Activated T-cell treated with anti-CD3 and anti-CD28 coated beads, Interleukin-2, amount 50 U/mL, for 1 hour (primary cell): ENCODE measurements at regions not wholly inside any gene's neighbourhood (a gene's known extent, or its start where the extent isn't known, plus 50 kb on each side); places are given as distances from the start of the nearest gene placed in this dataset.
"Not testable (repeated sequence)": the region's sequence is repeated elsewhere in the genome, so short reads cannot be mapped to it uniquely, and the experiment has no call there.

Experiments used
- DNase-seq: peaks from one replicate; pipeline ENCODE4 v3.0.0-alpha.2; 2020

DNA sequence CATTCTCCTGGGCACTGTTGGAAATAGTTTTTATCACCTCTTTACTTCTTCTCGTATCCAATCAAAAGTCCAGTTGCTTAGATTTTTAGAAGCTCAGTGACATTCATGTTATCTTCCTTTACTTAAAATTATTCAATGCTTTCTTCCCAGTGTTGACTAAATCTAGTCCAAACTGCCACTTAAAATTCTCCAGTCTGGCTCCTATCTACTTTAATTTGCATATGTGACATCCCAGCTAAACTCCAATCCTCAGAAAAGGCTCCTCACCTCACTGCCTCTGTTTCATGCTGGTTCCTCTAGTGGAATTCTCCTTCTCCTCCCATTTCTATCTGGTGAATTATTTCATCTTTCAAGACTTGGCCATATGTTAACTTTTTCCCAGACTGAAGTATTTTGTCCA, 1238.7 kb upstream of the WWC1 start:
- no peak for DNase-seq

DNA sequence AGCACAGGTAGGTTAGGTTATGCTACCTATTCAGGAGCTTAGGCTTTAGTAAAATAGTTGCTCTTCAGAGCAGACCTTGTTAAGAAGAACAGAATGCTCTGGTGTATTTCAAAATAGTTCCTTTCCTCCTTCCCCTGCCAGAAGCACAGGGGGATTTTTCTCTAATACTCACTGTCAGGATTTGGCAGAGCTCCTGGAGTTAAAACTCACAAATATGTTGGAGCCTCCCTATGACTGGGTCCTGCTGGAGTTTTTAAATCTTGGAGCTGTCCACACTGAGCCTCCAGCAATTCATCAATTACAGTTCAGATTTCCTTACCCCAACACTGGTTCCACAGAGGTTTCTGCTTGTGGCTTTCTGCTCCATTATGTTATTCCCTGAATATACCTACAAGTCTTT, 1233.8 kb upstream of the WWC1 start:
- DNase-seq, result no peak

DNA sequence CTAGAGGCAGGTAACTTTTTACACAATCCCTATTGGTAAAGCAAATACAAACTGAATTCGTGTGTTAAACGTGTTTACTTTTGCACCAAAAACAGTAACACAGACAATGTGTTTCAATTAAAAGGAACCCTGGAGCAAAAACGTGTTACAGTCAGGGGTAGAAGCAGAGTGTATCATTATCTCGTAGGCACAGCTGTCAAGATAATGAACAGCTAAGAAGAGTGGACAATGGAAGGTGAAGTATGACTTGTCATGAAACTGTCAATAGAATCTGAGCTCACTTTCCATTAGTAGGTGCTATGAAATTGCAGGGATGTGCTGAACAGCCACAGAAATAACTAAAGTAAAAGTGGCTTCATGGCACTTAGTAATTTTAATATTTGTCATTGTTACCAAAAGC, 1229.8 kb upstream of the WWC1 start:
- no peak for DNase-seq

DNA sequence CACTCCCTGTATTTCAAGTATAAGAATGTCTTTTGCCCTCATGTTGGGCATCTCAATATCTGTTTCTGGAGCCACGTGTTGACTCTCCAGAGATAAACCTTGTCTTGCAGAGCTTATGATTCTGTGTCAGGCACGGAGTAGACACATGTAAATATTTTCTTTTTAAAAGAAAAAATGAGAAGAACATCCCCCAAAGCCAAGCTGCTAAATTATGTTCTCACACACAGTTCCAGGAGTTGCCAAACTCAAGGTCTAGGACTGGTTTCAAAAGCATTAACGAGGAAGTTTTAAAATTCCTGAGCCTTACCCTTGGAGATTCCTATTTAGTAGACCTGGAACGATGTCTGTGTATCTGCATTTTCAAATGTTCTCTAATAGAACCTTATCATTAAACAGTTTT, 1228.3 kb upstream of the WWC1 start:
- no peak for DNase-seq

DNA sequence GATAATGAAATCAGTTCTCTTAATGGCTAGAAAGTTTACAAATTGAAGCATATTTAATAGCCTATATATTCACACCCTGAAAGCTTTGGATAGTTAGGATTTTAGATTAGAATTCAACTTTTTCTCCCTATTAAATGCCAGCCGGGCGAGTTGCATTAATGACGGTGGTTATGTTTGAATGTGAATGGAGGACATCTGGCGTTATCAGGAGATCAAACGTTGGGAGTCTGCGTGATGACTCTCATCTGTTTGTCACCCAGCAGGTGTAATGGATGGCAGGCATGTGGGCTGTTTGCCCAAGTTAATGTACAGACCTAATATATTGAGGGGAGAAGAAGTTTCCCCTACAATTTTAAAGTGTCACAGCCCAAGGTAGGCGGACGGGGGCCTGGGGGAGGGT, 1227.7 kb upstream of the WWC1 start:
- no peak for DNase-seq

DNA sequence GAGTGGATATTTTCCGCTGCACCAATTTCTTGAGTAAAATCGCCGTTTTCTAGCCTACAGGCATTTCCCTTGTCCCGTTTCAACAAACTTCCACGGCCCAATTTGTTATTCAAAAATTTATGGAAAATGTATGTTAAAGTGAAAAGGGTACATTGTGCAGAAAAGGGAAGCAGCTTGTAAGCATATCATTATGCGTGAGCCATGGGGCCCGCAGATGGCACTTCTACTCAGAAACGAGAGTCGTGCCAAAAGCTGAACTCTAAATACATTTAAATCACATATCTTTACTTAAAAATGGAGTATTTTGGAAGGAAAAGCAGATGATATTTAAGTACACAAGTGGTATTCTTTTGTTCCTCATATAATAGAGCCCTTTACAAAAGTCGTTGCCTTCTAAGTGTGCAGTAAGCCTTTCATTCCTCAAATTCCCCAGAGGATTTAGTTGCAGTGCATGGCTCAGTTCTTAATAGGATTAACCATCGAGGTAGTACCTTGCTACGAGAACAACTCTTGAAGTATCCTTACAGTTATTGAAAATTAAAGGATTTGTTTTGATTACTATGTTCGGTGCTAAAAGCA, 1227.2 kb upstream of the WWC1 start:
- DNase-seq, result no peak

DNA sequence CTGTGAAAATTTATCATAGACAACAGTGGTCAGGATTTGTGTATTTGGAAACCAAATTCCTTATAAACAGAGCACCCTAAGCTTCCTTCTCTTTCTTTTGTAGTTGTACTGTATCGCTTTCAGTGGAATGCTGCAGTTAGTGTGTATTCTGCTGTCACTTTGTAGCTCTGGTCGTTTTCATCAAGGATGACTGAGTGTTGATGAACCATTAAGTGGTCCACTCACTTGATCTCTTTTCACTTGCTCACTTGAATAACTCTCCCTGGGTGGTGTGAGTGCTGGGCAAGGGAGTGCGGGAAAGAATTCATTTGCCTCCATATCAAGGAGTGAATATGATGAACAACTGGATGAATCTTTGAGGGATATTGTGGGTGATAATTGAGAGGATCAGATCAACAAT, 1225.7 kb upstream of the WWC1 start:
- DNase-seq, result no peak

DNA sequence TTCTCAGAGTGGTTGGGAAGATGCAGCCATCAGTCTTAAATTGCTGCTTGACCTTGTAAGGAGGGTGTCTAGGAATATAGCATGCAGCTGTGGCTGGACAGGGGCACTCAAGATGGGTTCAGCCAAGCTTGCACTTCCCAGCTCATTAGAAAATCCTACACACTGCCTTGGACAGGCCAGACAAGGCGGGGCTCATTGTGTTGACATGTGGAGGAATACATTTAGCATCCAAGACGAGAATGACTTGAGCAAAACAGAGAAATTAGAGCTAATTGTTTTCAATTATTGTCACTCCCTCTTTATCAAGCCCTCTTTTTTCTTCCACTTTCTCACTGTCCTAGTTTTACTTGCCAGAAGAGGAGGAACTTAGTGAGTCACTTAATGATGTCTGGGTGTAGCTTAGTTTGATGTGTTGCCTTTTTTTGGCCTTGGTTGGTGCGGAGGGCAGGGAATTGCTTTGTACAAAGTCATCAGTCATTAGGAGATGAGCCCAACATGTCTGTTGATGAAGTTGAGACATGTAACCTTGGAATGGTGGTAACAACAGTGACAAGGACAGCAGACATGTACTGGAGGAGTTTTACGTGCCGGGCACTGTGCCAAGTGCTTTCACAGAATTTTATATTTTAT, 1219.3 kb upstream of the WWC1 start:
- DNase-seq, result no peak

DNA sequence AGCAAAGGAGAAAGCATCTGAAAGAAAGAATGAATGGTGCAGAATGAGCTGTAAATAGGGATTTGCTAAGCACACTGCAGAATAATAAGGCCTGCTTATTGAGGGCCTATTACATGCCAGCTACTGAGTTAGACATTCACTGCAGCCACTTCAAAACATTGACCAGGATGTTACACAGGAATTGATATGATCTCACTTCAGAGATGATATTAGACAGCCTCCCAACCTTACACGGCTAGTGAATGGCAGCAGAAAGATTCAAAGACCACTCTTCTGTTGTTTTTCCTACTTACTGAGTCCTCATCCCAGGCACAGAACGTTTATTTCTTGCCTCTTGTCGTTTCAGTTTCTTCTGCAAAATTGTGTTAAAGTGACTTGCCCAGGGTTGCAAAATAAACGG, 1209.9 kb upstream of the WWC1 start:
- DNase-seq, result no peak

DNA sequence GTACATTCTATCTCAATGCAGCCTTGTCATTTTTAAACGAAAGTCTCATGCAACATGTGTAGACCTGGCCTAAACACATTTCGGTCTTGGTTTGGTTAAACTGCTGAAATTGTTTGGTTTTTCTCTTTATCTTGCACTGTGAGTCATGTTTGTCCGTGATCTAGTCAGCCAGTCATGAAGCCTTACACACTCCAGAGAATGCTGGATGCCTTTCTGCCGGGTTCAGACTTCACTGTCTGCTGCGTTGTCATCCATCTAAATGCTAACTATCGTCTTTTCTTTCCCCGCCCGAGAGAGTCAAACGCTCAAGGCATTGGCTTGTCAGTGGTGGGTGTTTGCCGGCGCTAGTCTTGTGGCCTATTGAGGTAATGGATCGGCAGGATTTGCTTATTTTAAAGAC, 1194.6 kb upstream of the WWC1 start:
- no peak for DNase-seq

DNA sequence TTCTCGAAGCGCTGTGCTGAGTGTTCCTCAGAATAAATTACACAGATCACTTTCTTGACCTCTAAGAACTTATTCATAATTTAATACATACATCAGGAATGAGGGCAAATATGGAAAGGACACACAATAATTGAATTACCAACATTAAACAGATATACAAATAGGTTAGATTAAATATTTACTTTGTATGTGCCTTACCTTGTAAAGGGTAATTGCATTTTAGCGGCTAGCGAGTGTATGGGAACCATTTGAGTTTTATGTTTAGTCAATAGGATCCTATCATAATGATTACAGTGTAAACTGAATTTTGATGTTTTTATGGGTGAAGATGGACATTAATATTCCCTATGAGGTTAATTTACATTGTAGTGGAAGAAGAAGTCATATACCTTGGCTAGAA, 1187.1 kb upstream of the WWC1 start:
- DNase-seq, result no peak

DNA sequence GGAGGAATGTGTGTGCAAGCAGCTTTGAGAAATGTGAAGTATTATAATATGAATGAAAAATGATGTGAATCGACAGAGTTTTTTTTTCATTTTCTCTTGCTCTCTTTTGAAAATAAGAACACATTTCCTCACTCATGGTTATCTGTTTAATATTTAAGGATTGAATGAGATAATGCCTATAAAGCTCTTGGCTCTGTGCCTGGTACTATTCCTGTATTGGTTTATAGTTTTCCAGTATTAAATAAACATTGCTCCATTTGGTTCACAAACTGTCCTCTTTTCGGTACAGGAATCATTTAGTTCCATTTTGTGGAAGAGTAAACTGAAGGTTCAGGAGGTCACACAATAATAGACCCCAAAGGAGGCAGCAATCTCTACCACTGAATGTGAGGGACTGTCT, 1185.5 kb upstream of the WWC1 start:
- no peak for DNase-seq

DNA sequence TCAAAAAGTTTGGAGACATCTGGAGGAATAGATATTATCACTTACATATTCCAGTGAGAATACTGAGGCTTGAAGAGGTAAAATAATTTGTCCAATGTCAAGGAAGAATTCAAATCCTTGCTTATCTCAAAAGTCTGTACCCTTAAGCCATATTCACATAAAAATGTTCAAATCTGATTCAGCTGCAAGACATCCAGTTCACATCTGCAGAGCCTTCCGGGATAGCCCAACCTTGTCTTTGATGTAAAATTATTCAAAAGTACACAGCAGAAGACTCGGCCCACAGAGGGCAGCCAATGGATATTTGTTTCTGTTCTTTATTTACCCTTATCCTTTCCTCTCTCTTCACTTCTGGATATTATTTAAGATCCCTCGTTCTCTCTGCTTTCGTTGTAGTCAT, 1183.8 kb upstream of the WWC1 start:
- no peak for DNase-seq

DNA sequence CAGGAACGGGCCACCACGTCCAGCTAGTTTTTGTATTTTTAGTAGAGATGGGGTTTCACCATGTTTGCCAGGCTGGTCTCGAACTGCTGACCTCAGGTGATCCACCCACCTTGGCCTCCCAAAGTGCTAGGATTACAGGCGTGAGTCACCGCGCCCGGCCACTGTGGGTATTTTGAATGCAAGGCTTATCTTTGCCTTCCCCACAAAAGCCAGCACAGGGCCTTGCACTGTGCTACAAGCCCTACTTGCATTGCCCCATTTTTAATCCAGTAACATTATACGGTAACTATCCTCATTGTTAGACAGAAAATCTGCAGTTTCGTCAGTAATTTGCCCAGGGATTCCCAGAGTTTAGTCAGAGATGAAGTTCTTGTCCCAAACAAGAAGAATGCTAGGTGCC, 1183.2 kb upstream of the WWC1 start:
- not testable (repeated sequence) for DNase-seq

DNA sequence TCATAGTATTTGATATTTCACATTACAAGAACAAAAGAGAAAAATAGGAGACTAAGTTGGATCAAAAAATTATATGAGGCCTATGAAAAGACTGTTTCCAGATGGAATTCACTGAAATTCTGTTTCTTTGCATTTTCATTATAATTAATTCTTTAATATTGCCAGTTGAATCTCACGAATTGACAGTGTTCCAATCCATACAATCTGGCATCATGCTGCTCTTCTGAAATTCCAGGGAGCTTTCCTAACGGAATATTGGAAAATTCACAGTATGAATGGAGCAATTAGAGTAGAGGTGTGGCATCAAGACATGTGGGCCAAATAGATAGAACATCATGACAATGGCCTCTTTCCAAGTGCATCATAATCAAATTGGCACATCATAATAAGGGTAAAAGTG, 1178.9 kb upstream of the WWC1 start:
- DNase-seq, result no peak

DNA sequence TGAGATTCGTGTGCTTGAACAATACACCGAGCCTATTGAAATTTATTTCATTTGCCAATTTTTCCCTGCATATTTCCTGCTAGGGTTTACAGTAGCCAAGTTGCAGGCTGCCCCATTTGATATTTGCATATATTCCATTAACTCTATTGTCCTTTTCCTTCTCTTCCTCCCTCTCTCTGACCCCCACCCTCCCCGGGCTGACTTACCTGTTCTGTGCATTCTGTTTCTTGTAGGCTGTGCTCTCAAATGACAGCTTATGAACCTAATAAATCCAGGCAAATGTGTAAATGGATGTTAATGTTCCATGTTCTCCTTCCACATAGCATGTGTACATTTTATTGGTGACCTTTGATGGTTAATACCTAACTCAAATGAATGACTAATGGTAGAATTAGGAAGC, 1169.2 kb upstream of the WWC1 start:
- no peak for DNase-seq

DNA sequence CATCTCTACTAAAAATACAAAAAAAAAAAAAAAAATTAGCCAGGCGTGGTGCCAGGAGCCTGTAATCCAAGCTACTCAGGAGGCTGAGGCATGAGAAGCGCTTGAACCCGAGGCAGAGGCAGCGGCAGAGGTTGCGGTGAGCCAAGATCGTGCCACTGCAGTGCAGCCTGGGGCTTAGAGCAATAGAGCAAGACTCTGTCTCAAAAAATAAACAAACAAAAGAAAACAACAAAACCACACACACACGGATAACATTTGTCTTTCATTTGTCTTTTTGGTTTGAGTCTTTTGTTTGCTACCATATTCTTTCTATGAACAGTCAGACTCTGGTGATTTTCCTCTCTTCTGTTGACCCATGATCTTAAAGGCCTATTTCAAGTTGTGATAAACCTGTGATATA, 1168.3 kb upstream of the WWC1 start:
- no peak for DNase-seq

DNA sequence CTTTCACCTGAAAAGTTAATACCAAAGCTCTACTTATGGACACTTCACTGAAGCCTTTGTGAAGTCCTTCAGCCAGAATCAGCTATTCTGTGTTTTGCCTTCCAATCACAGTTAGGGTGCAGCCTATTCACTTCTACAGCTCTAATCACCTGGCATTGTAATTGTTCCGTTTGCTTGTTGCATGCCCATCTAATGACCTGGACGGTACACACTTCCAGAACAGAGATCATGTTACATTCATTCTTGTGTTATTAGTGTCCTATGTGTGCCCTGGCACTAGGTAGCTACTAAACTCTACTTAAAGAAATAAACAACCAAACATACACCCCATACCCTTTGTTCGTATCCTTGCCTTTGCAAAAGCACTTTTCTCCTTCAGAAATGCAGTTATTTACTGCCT, 1162.9 kb upstream of the WWC1 start:
- DNase-seq, result no peak

DNA sequence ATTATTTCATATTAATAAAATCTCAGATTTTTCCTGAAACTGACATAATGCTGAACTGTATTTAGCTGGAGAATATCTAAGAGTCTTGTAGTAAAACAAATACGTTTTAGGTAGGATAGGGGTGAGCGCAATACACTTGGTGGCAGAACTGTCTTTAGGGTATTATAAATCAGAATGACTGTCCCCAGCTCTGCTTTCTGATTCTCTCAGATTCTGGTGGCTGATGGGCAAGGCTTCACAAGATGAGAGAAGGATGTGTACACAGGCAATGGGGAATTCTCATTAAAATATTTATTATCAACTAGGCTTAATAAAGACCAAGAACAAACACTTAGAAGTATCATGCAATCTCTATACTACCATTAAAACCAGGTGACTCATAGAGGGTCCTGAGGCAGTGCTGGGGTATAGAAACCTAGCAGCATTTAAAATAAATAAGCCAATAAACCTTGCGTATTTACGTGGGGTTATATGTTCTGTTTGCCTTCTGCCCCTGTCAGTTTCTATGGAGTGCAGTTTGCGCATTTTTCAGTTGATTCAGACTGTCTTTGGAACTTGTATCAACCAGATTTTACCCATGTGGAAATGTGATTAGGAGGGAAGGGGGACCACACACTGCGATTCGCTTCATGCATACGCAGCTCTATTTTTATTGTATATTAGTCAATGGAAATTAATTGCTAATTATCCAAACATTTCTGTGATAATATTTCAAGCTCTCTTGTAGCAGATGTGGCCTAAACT, 1150.7 kb upstream of the WWC1 start:
- no peak for DNase-seq

DNA sequence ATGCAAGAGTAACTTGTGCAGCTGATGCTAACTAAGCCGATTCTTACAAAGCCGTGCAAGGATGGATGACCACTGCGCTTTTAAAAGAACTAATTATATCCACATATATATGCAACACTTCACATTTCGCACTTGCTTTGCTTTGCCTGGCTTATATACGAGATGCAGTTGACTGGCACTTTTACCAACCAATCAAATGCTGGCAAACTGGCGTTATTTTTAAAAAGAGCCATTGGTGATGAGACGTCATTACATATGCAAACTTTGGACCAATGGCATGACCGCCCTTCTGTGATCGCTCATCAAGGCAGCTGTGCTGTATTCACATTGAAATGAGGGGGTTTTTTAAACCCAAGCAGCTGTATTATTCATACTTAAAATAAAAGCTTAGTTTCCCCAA, 1147.7 kb upstream of the WWC1 start:
- no peak for DNase-seq

DNA sequence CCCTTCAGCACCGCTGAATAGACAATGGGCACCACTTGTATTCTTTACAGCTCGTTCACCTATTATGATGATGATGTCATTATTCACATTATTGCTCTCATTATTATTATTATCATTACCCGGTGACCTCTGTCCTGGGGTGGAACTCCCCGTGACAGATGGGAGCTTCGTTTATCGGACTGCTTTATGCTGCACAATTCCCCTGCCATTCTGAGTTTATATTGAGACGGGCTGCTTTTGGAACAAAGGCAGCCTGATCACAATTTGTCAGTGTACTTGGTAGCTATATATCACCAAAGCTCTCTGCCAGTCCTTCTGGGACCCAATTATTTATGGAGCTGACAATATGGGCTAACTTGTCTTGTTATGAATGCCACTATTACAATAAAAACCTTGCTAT, 1145.6 kb upstream of the WWC1 start:
- DNase-seq, result no peak

DNA sequence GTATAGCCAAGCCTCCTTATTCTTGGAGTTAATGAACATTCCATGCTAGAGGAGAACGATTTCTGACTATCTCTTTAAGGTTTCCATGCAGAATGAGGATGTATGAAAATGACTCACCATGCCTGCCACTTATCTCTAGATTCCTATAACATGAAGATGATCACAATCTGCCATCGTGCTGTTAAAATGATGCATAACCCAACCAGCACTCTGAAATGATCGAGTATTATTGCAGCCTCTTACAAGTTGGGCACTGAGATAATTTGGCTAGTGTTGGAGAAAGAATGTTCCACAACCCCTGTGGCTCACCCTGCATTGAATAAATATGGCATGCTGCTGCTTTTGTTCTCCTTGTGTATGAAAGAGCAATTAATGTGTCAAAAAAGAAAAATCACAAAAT, 1143.6 kb upstream of the WWC1 start:
- DNase-seq, result no peak

DNA sequence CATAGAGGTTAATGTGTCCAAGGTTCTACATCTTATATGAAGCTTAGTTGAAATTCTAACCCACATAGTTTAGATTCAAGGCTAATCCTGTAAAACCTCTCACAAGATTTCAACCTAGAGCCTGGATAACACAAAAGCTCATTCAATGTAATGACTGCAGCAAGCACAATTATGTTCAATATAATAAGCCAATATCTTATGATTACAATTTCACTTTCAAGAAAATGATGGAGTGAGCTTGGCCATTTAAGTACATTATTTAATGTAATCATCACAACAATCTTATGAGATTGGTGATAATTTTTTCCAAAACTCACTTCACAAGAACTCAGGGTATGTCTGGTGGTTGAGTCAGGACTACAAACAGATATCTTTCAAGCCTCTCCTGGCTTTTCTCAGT, 1140.8 kb upstream of the WWC1 start:
- no peak for DNase-seq

DNA sequence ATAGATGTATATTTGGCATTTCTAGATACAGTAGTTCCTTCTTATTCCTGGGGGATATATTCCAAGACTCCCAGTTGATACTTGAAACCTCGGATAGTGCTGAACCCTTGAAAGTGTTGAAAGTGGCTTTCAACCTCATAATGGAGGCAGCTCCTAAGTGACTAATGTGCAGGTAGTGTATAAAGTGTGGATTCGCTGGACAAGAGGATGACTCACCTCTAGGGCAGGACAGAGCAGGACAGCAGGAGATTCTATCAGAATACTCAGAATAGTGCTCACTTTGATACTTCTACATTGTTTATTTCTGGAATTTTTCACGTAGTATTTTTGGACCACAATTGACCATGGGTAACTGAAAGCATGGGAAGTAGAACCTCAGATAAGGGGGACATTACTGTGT, 1138.9 kb upstream of the WWC1 start:
- DNase-seq, result no peak
